Loucy (cell line): ENCODE measurements at regions not wholly inside any gene's neighbourhood (a gene's known extent, or its start where the extent isn't known, plus 50 kb on each side); places are given as distances from the start of the nearest gene placed in this dataset.

Source experiments
- H2AFZ ChIP-seq: fragments of 200-600 bp; sonication (generic); 2 replicates; pipeline ENCODE4 v1.6.0; 2016; ENCODE audit warnings: antibody characterized with exemption, mild to moderate bottlenecking, low read length, moderate library complexity
- H3F3A ChIP-seq: fragments of 200-600 bp; 2 replicates; pipeline ENCODE4 v1.6.0; 2016; ENCODE audit warnings: antibody characterized with exemption, low read depth, mild to moderate bottlenecking
- H3K27me3 ChIP-seq: fragments of 200-600 bp; sonication (generic); 2 replicates; pipeline ENCODE4 v1.6.1; 2014; ENCODE audit warnings: low read length, mild to moderate bottlenecking; ENCODE audit not compliant: insufficient read depth, poor library complexity, severe bottlenecking
- H3K36me3 ChIP-seq: fragments of 200-600 bp; sonication (generic); 2 replicates; pipeline ENCODE4 v1.6.1; 2016; ENCODE audit warnings: low read length; ENCODE audit not compliant: insufficient read depth
- H3K4me1 ChIP-seq: fragments of 200-600 bp; sonication (generic); 2 replicates; pipeline ENCODE4 v1.5.1; 2014; ENCODE audit warnings: low read length, mild to moderate bottlenecking; ENCODE audit not compliant: insufficient read depth, poor library complexity, severe bottlenecking
- H3K4me2 ChIP-seq: fragments of 200-600 bp; sonication (generic); 2 replicates; pipeline ENCODE4 v1.6.0; 2014; ENCODE audit warnings: antibody characterized with exemption, low read length, low read depth, mild to moderate bottlenecking; ENCODE audit not compliant: poor library complexity, severe bottlenecking
- H3K4me3 ChIP-seq: fragments of 200-600 bp; sonication (generic); 2 replicates; pipeline ENCODE4 v1.5.1; 2014; ENCODE audit warnings: low read length, mild to moderate bottlenecking, mixed read lengths; ENCODE audit not compliant: poor library complexity, severe bottlenecking
- H3K79me2 ChIP-seq: fragments of 200-600 bp; sonication (generic); 2 replicates; pipeline ENCODE4 v1.6.1; 2014; ENCODE audit warnings: low read length; ENCODE audit not compliant: insufficient read depth
- H3K9ac ChIP-seq: fragments of 200-600 bp; sonication (generic); 2 replicates; pipeline ENCODE4 v1.6.0; 2014; ENCODE audit warnings: mild to moderate bottlenecking, low read depth, low read length, moderate library complexity; ENCODE audit not compliant: poor library complexity, severe bottlenecking
- H3K9me2 ChIP-seq: fragments of 200-600 bp; sonication (generic); replicated peaks from 2 replicates; pipeline ENCODE4 v1.6.1; 2016; ENCODE audit warnings: low read depth, low read length, mixed read lengths
- H3K9me3 ChIP-seq: fragments of 200-600 bp; sonication (generic); 2 replicates; pipeline ENCODE4 v1.6.1; 2014; ENCODE audit warnings: mild to moderate bottlenecking, antibody characterized with exemption, low read length, low read depth; ENCODE audit not compliant: insufficient read depth
- H4K20me1 ChIP-seq: fragments of 200-600 bp; sonication (generic); 2 replicates; pipeline ENCODE4 v1.6.0; 2014; ENCODE audit warnings: antibody characterized with exemption, low read length, mild to moderate bottlenecking; ENCODE audit not compliant: insufficient read depth, poor library complexity, severe bottlenecking
- CTCF ChIP-seq: fragments of 200-600 bp; sonication (generic); conservative IDR thresholded peaks from 2 replicates; pipeline ENCODE4 v1.5.1; 2014; ENCODE audit warnings: mild to moderate bottlenecking, antibody characterized with exemption, low read length
- EZH2phosphoT487 ChIP-seq: fragments of 200-600 bp; IDR thresholded peaks from 2 replicates; pipeline ENCODE4 v1.6.1; 2018; ENCODE audit warnings: antibody characterized with exemption, mild to moderate bottlenecking, moderate library complexity, borderline replicate concordance

- H2AFZ ChIP-seq, result no peak overlapping the region
- no peaks in the 10 kb centered on the region for H3K9me3 ChIP-seq
- no peak overlapping the region for H3K9ac ChIP-seq
- no peak overlapping the region for H3K4me2 ChIP-seq
- H3K27me3 ChIP-seq, result no peaks in the 10 kb centered on the region
- H4K20me1 ChIP-seq, result no peaks in the 10 kb centered on the region
- H3F3A ChIP-seq, result no peaks in the 10 kb centered on the region
- H3K4me3 ChIP-seq, result no peak overlapping the region
- no peaks in the 10 kb centered on the region for H3K9me2 ChIP-seq
- no peaks in the 10 kb centered on the region for H3K4me1 ChIP-seq
- no peak for TF ChIP-seq EZH2phosphoT487
- TF ChIP-seq CTCF, result no peak
- H3K79me2 ChIP-seq, result no peaks in the 10 kb centered on the region
- H3K36me3 ChIP-seq, result no peaks in the 10 kb centered on the region
These were observed 848.8 kb downstream of the TFAP2A start for GRCh38 chr6:9566096-9566495.

- no peak overlapping the region for H3K4me3 ChIP-seq
- H3K36me3 ChIP-seq, result no peaks in the 10 kb centered on the region
- H3K9me2 ChIP-seq, result no peaks in the 10 kb centered on the region
- H3K27me3 ChIP-seq, result no peaks in the 10 kb centered on the region
- H3K79me2 ChIP-seq, result no peaks in the 10 kb centered on the region
- H3F3A ChIP-seq, result no peaks in the 10 kb centered on the region
- no peak overlapping the region for H3K9ac ChIP-seq
- H3K9me3 ChIP-seq, result no peaks in the 10 kb centered on the region
- no peak for TF ChIP-seq EZH2phosphoT487
- no peak for TF ChIP-seq CTCF
- no peak overlapping the region for H2AFZ ChIP-seq
- H3K4me1 ChIP-seq, result no peaks in the 10 kb centered on the region
- no peaks in the 10 kb centered on the region for H4K20me1 ChIP-seq
- no peak overlapping the region for H3K4me2 ChIP-seq
These were observed 850.9 kb downstream of the TFAP2A start for GRCh38 chr6:9564021-9564420.

- TF ChIP-seq EZH2phosphoT487, result no peak
- no peak for TF ChIP-seq CTCF
- Histone ChIP-seq H3K9me2 (no peaks in the 10 kb centered on the region), H3K4me3 (no peak overlapping the region), H3K36me3 (no peaks in the 10 kb centered on the region), H3K79me2 (no peaks in the 10 kb centered on the region), H2AFZ (no peak overlapping the region), H4K20me1 (no peaks in the 10 kb centered on the region), H3K4me1 (no peaks in the 10 kb centered on the region), H3K4me2 (no peak overlapping the region), H3K9me3 (no peaks in the 10 kb centered on the region), H3F3A (no peaks in the 10 kb centered on the region), H3K27me3 (no peaks in the 10 kb centered on the region), H3K9ac (no peak overlapping the region)
These were observed 851.3 kb downstream of the TFAP2A start for GRCh38 chr6:9563568-9563967.
